Ectodermal cell (in vitro differentiated cells): ENCODE measurements at regions not wholly inside any gene's neighbourhood (a gene's known extent, or its start where the extent isn't known, plus 50 kb on each side); places are given as distances from the start of the nearest gene placed in this dataset.

Experiments used
- H3K27ac ChIP-seq: 2 replicates; pipeline ENCODE4 v1.7.0; 2013; ENCODE audit warnings: mild to moderate bottlenecking, low read depth, low read length; ENCODE audit not compliant: insufficient read depth, poor library complexity, severe bottlenecking
- H3K27me3 ChIP-seq: 2 replicates; pipeline ENCODE4 v1.7.0; 2013; ENCODE audit warnings: mild to moderate bottlenecking, low read length; ENCODE audit not compliant: insufficient read depth, control insufficient read depth, poor library complexity, severe bottlenecking
- H3K36me3 ChIP-seq: one replicate; pipeline ENCODE4 v1.7.0; 2013; ENCODE audit warnings: low read length; ENCODE audit not compliant: control insufficient read depth, insufficient read depth
- H3K4me1 ChIP-seq: one replicate; pipeline ENCODE4 v1.7.0; 2013; ENCODE audit warnings: low read length; ENCODE audit not compliant: control insufficient read depth, insufficient read depth
- H3K4me3 ChIP-seq: 2 replicates; pipeline ENCODE4 v1.7.0; 2013; ENCODE audit warnings: low read depth, low read length, control low read depth; ENCODE audit not compliant: insufficient read depth
- H3K9me3 ChIP-seq: 2 replicates; pipeline ENCODE4 v1.7.0; 2013; ENCODE audit warnings: mild to moderate bottlenecking, low read length, moderate library complexity; ENCODE audit not compliant: control insufficient read depth
- WGBS, 2 experiments: methylation state at CpG; one replicate each; pipeline ENCODE4 v1.1.7; 2013; ENCODE audit warnings: missing lambda C conversion rate in 2 of 2; 5-methylcytosine and 5-hydroxymethylcytosine counted together

- Histone ChIP-seq H3K36me3 (no peaks in the 10 kb centered on the region), H3K27ac (no peak overlapping the region), H3K27me3 (no peaks in the 10 kb centered on the region), H3K4me3 (no peak overlapping the region), H3K4me1 (no peaks in the 10 kb centered on the region), H3K9me3 (no peaks in the 10 kb centered on the region)
- WGBS, 2 experiments = 56 to 78% methylated on average over 1 of the region's 1 CpG
These were observed 60.0 kb downstream of the NAV1 start for GRCh38 chr1:201598973-201599372.

GRCh38 chr1:201599548-201599947 lies 60.6 kb downstream of the NAV1 start:
- Histone ChIP-seq H3K4me3 (no peak overlapping the region), H3K4me1 (no peaks in the 10 kb centered on the region), H3K27me3 (no peaks in the 10 kb centered on the region), H3K9me3 (no peaks in the 10 kb centered on the region), H3K27ac (no peak overlapping the region), H3K36me3 (no peaks in the 10 kb centered on the region)
- 89 to 90% methylated on average over 8 of the region's 8 CpGs for WGBS, 2 experiments

- Histone ChIP-seq H3K9me3 (no peaks in the 10 kb centered on the region), H3K36me3 (no peaks in the 10 kb centered on the region), H3K27me3 (no peaks in the 10 kb centered on the region), H3K4me3 (no peak overlapping the region), H3K4me1 (no peaks in the 10 kb centered on the region), H3K27ac (no peak overlapping the region)
- WGBS, 2 experiments = 77 to 81% methylated on average over 7 of the region's 7 CpGs
These were observed 63.7 kb downstream of the NAV1 start for GRCh38 chr1:201602413-201603265.

- H3K36me3 ChIP-seq = no peaks in the 10 kb centered on the region
- 89 to 92% methylated on average over 7 to 8 of the region's 8 CpGs for WGBS, 2 experiments
- no peak overlapping the region for H3K4me3 ChIP-seq
- no peaks in the 10 kb centered on the region for H3K9me3 ChIP-seq
- H3K4me1 ChIP-seq = no peaks in the 10 kb centered on the region
- H3K27ac ChIP-seq = no peak overlapping the region
- no peaks in the 10 kb centered on the region for H3K27me3 ChIP-seq
These were observed 64.8 kb downstream of the NAV1 start for GRCh38 chr1:201603613-201604232.

- H3K4me3 ChIP-seq = no peak overlapping the region
- H3K36me3 ChIP-seq = no peaks in the 10 kb centered on the region
- WGBS, 2 experiments = 66 to 71% methylated on average over 3 of the region's 3 CpGs
- no peaks in the 10 kb centered on the region for H3K9me3 ChIP-seq
- no peaks in the 10 kb centered on the region for H3K27me3 ChIP-seq
- no peak overlapping the region for H3K27ac ChIP-seq
- no peaks in the 10 kb centered on the region for H3K4me1 ChIP-seq
These were observed 66.6 kb downstream of the NAV1 start for GRCh38 chr1:201605385-201606010.

GRCh38 chr1:201606096-201606495 lies 67.2 kb downstream of the NAV1 start:
- H3K27ac ChIP-seq = no peak overlapping the region
- H3K4me3 ChIP-seq = no peak overlapping the region
- no peaks in the 10 kb centered on the region for H3K36me3 ChIP-seq
- H3K4me1 ChIP-seq = peaks cover 5% of the 10 kb centered on the region
- H3K9me3 ChIP-seq = no peaks in the 10 kb centered on the region
- 76 to 81% methylated on average over 3 of the region's 3 CpGs for WGBS, 2 experiments
- no peaks in the 10 kb centered on the region for H3K27me3 ChIP-seq

GRCh38 chr1:201606623-201607022 lies 67.7 kb downstream of the NAV1 start:
- Histone ChIP-seq H3K4me3 (no peak overlapping the region), H3K27ac (no peak overlapping the region), H3K36me3 (no peaks in the 10 kb centered on the region), H3K27me3 (no peaks in the 10 kb centered on the region), H3K4me1 (peaks cover 8% of the 10 kb centered on the region), H3K9me3 (no peaks in the 10 kb centered on the region)
- WGBS, 2 experiments = 89 to 97% methylated on average over 1 of the region's 1 CpG

GRCh38 chr1:201608635-201609395 lies 69.9 kb downstream of the NAV1 start:
- H3K4me1 ChIP-seq = peaks cover 8% of the 10 kb centered on the region
- 89 to 92% methylated on average over 11 of the region's 11 CpGs for WGBS, 2 experiments

GRCh38 chr1:201609661-201610318 lies 70.9 kb downstream of the NAV1 start:
- WGBS, 2 experiments = 95 to 99% methylated on average over 5 of the region's 5 CpGs
- H3K27me3 ChIP-seq = peaks cover 5% of the 10 kb centered on the region
- no peaks in the 10 kb centered on the region for H3K36me3 ChIP-seq
- no peaks in the 10 kb centered on the region for H3K9me3 ChIP-seq
- H3K27ac ChIP-seq = no peak overlapping the region
- no peak overlapping the region for H3K4me3 ChIP-seq
- H3K4me1 ChIP-seq = peaks cover 8% of the 10 kb centered on the region

More at GRCh38 chr1:201608635-201609395, 69.9 kb downstream of the NAV1 start:
- H3K36me3 ChIP-seq = no peaks in the 10 kb centered on the region
- H3K9me3 ChIP-seq = no peaks in the 10 kb centered on the region
- no peak overlapping the region for H3K4me3 ChIP-seq
- H3K27me3 ChIP-seq = no peaks in the 10 kb centered on the region
- no peak overlapping the region for H3K27ac ChIP-seq
